H1 (cell line): ENCODE measurements at regions not wholly inside any gene's neighbourhood (a gene's known extent, or its start where the extent isn't known, plus 50 kb on each side); places are given as distances from the start of the nearest gene placed in this dataset.

Source experiments
- CTCF ChIA-PET: fragments of 300-600 bp; sonication (Branson Sonifier 250); formaldehyde crosslinking; loops from one replicate; lab custom pipeline; 2021; ENCODE audit not compliant: partially characterized antibody; lab: Charles Lee
- POLR2A ChIA-PET: fragments of 300-600 bp; sonication (Branson Sonifier 250); formaldehyde crosslinking; loops from one replicate; lab custom pipeline; 2021; ENCODE audit warnings: inconsistent platforms; ENCODE audit not compliant: partially characterized antibody; lab: Charles Lee
- DNase-seq, 2 experiments: peaks; one replicate each; pipeline versions ENCODE4 v3.0.0 to v3.0.0-alpha.2; 2010 to 2022; ENCODE audit warnings: low spot score in 2 of 2, low read depth in 1 of 2, mixed read lengths in 1 of 2
- FAIRE-seq: peaks from 2 replicates; lab custom pipeline; 2011; peaks lifted over from hg19 to GRCh38; lab: Jason Lieb, UNC
- H2AFZ ChIP-seq: 2 replicates; pipeline ENCODE4 v1.8.1; 2012; ENCODE audit warnings: low read length, inconsistent platforms
- H2AK5ac ChIP-seq: 2 replicates; pipeline ENCODE4 v1.6.1; 2013; ENCODE audit warnings: low read depth, low read length
- H2BK120ac ChIP-seq: replicated peaks from 2 replicates; pipeline ENCODE3; 2013; ENCODE audit warnings: low read depth, low read length, inconsistent platforms
- H2BK12ac ChIP-seq: 2 replicates; pipeline ENCODE4 v1.6.1; 2013; ENCODE audit warnings: low read depth, low read length
- H2BK15ac ChIP-seq: 2 replicates; pipeline ENCODE4 v1.6.1; 2013; ENCODE audit warnings: low read length
- H2BK20ac ChIP-seq: 2 replicates; pipeline ENCODE4 v1.6.1; 2013; ENCODE audit warnings: low read length
- H2BK5ac ChIP-seq: 2 replicates; pipeline ENCODE4 v1.6.1; 2013; ENCODE audit warnings: low read depth, low read length
- H3K14ac ChIP-seq: 2 replicates; pipeline ENCODE4 v1.6.1; 2013; ENCODE audit warnings: inconsistent platforms; ENCODE audit not compliant: insufficient read length
- H3K18ac ChIP-seq: 2 replicates; pipeline ENCODE4 v1.6.1; 2013; ENCODE audit warnings: low read length; ENCODE audit errors: extremely low read depth
- H3K23ac ChIP-seq: 2 replicates; pipeline ENCODE4 v1.6.1; 2013; ENCODE audit warnings: inconsistent platforms; ENCODE audit not compliant: insufficient read length
- H3K23me2 ChIP-seq: 2 replicates; pipeline ENCODE4 v1.6.1; 2013; ENCODE audit warnings: low read depth, low read length
- H3K27ac ChIP-seq: 2 replicates; pipeline ENCODE4 v1.6.1; 2011; ENCODE audit warnings: low read depth, low read length, inconsistent platforms
- H3K27me3 ChIP-seq, 4 experiments: replicated peaks in 1 of 4; 1 replicate in 1 of 4; 2 replicates in 3 of 4; pipeline versions ENCODE4 v1.6.1 to v1.8.1; 2011 to 2013; ENCODE audit warnings: low read length in 3 of 4, mild to moderate bottlenecking in 3 of 4, inconsistent platforms in 2 of 4, mixed read lengths in 2 of 4, moderate library complexity in 1 of 4; ENCODE audit not compliant: control insufficient read depth in 3 of 4, insufficient read depth in 3 of 4; ENCODE audit errors: extremely low read depth in 1 of 4
- H3K36me3 ChIP-seq, 4 experiments: 2 replicates each; pipeline versions ENCODE4 v1.6.1 to v1.8.1; 2011 to 2013; ENCODE audit warnings: mild to moderate bottlenecking in 4 of 4, low read length in 3 of 4, moderate library complexity in 2 of 4, control low read depth in 1 of 4, inconsistent platforms in 1 of 4; ENCODE audit not compliant: insufficient read depth in 4 of 4, control insufficient read depth in 2 of 4
- H3K4ac ChIP-seq: replicated peaks from 2 replicates; pipeline ENCODE3; 2013; ENCODE audit warnings: low read length, low read depth, mixed read lengths, inconsistent platforms; ENCODE audit not compliant: insufficient read length
- H3K4me1 ChIP-seq, 4 experiments: replicated peaks in 1 of 4; 1 replicate in 1 of 4; 2 replicates in 3 of 4; pipeline versions ENCODE4 v1.6.1 to v1.8.1; 2011 to 2013; ENCODE audit warnings: low read length in 3 of 4, inconsistent platforms in 2 of 4, mixed read lengths in 1 of 4; ENCODE audit not compliant: insufficient read depth in 4 of 4, control insufficient read depth in 3 of 4
- H3K4me2 ChIP-seq, 2 experiments: 2 replicates each; pipeline versions ENCODE4 v1.6.1 to v1.8.1; 2011 to 2013; ENCODE audit warnings: low read depth in 2 of 2, low read length in 2 of 2, control low read depth in 1 of 2, inconsistent platforms in 1 of 2, mild to moderate bottlenecking in 1 of 2; ENCODE audit not compliant: insufficient read depth in 1 of 2
- H3K4me3 ChIP-seq, 4 experiments: fragments of 200-600, 300-600 bp in 1 of 4; sonication (generic), shearing (Covaris generic), sonication (Bioruptor Twin) in 1 of 4; 2 replicates each; pipeline versions ENCODE4 v1.5.1 to v1.8.1; 2011 to 2016; ENCODE audit warnings: low read length in 4 of 4, low read depth in 3 of 4, control low read depth in 2 of 4, inconsistent platforms in 2 of 4, mild to moderate bottlenecking in 2 of 4, mixed read lengths in 1 of 4, moderate library complexity in 1 of 4; ENCODE audit not compliant: insufficient read depth in 2 of 4; ENCODE audit errors: extremely low read depth in 1 of 4
- H3K56ac ChIP-seq: replicated peaks from 2 replicates; pipeline ENCODE3; 2013; ENCODE audit warnings: low read depth, mild to moderate bottlenecking, mixed read lengths, low read length, inconsistent platforms; ENCODE audit not compliant: insufficient read length
- H3K79me1 ChIP-seq: 2 replicates; pipeline ENCODE4 v1.6.1; 2013; ENCODE audit warnings: low read depth, low read length, control low read depth
- H3K79me2 ChIP-seq, 2 experiments: 2 replicates each; pipeline versions ENCODE4 v1.6.1 to v1.8.1; 2012 to 2013; ENCODE audit warnings: low read length in 2 of 2, mild to moderate bottlenecking in 2 of 2, inconsistent platforms in 1 of 2; ENCODE audit not compliant: insufficient read depth in 2 of 2, control insufficient read depth in 1 of 2
- H3K9ac ChIP-seq, 4 experiments: replicated peaks in 1 of 4; 1 replicate in 1 of 4; 2 replicates in 3 of 4; pipeline versions ENCODE4 v1.6.1 to v1.8.1; 2011 to 2013; ENCODE audit warnings: low read depth in 3 of 4, low read length in 3 of 4, control low read depth in 2 of 4, mild to moderate bottlenecking in 2 of 4, moderate library complexity in 2 of 4, inconsistent platforms in 1 of 4; ENCODE audit errors: extremely low read depth in 1 of 4
- H3K9me3 ChIP-seq, 2 experiments: 2 replicates each; pipeline versions ENCODE4 v1.6.1 to v1.8.1; 2012 to 2013; ENCODE audit warnings: mild to moderate bottlenecking in 2 of 2, moderate library complexity in 2 of 2, control low read depth in 1 of 2, inconsistent platforms in 1 of 2, low read depth in 1 of 2, low read length in 1 of 2, mixed read lengths in 1 of 2; ENCODE audit not compliant: insufficient read depth in 2 of 2
- H4K20me1 ChIP-seq, 2 experiments: replicated peaks in 1 of 2; 2 replicates each; pipeline versions ENCODE3 to v1.8.1; 2011 to 2013; ENCODE audit warnings: inconsistent platforms in 2 of 2, low read length in 2 of 2, mild to moderate bottlenecking in 1 of 2; ENCODE audit not compliant: insufficient read depth in 2 of 2, control insufficient read depth in 1 of 2
- H4K5ac ChIP-seq: 2 replicates; pipeline ENCODE4 v1.6.1; 2013; ENCODE audit warnings: low read length, low read depth, mixed read lengths, inconsistent platforms; ENCODE audit not compliant: insufficient read length
- H4K8ac ChIP-seq: 2 replicates; pipeline ENCODE4 v1.8.0; 2013; ENCODE audit warnings: mild to moderate bottlenecking, moderate library complexity, low read length, inconsistent platforms; ENCODE audit not compliant: insufficient read depth; ENCODE audit errors: extremely low read depth
- H4K91ac ChIP-seq: replicated peaks from 2 replicates; pipeline ENCODE3; 2013; ENCODE audit warnings: low read length, mixed read lengths, inconsistent platforms; ENCODE audit not compliant: insufficient read length
- BCL11A ChIP-seq, 2 experiments: IDR thresholded peaks; one replicate each; pipeline ENCODE4 v1.6.1; 2011; ENCODE audit warnings: low read depth in 2 of 2, low read length in 2 of 2, mild to moderate bottlenecking in 2 of 2
- NRF1 ChIP-seq: IDR thresholded peaks from 2 replicates; pipeline ENCODE4 v1.6.1; 2011; ENCODE audit warnings: mild to moderate bottlenecking, low read depth, low read length, improper control_type of control experiment
- SIN3A ChIP-seq, 2 experiments: IDR thresholded peaks in 1 of 2; conservative IDR thresholded peaks in 1 of 2; 2 replicates each; pipeline ENCODE4 v1.6.1; 2011 to 2012; ENCODE audit warnings: low read length in 2 of 2, improper control_type of control experiment in 1 of 2, low read depth in 1 of 2, mild to moderate bottlenecking in 1 of 2
- SIX5 ChIP-seq: IDR thresholded peaks from 2 replicates; pipeline ENCODE4 v1.6.1; 2011; ENCODE audit warnings: mild to moderate bottlenecking, low read depth, low read length
- TBP ChIP-seq: IDR thresholded peaks from 2 replicates; pipeline ENCODE4 v1.6.1; 2011; ENCODE audit warnings: low read depth, low read length, improper control_type of control experiment
- WGBS, 2 experiments: shearing (Covaris generic) in 1 of 2; methylation state at CpG; one replicate each; pipeline versions ENCODE4 v1.1.6 to v1.1.7; 2013 to 2015; ENCODE audit warnings: low lambda C conversion rate in 2 of 2, mixed read lengths in 2 of 2, inconsistent platforms in 1 of 2, low coverage in 1 of 2, missing lambda C conversion rate in 1 of 2; ENCODE audit not compliant: insufficient replicate concordance in 2 of 2, insufficient coverage in 1 of 2, insufficient read length in 1 of 2; ENCODE audit errors: extremely low coverage in 1 of 2, missing lambda C conversion rate in 1 of 2; 5-methylcytosine and 5-hydroxymethylcytosine counted together
- TF ChIP-seq, protein P1 (sequence below): IDR thresholded peaks from 2 replicates; pipeline ENCODE4 v1.6.1; 2012; ENCODE audit warnings: low read length, inconsistent platforms

DNA sequence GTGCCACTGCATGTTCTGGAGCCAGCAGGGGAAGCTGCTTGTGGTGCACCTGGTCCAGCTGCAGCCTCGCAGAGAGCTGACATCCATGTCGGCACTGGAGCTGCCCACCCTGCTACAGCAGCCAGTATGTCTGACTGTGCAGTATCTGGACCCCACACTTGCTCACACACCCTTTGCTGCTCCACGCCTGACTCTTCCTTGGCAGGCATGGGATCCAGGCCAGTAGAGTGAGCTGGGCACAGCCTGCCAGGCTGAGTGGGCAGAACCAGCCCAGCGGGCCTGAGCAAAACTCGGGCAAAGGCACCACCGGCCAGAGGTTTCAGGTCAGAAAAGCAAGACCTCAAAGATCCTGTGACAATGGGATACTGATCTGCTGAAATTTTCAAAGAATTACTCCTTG, 690.1 kb downstream of the STPG2 start:
- H4K8ac ChIP-seq: no peak overlapping the region
- CTCF ChIA-PET: no interaction called here
- POLR2A ChIA-PET: no interaction called here

More for the DNA sequence above, 690.1 kb downstream of the STPG2 start:
- Histone ChIP-seq H3K9ac (no peak overlapping the region), H3K4ac (no peak overlapping the region), H3K36me3 (no peaks in the 10 kb centered on the region), H3K27me3 (no peaks in the 10 kb centered on the region), H3K23ac (no peak overlapping the region), H3K27ac (no peak overlapping the region), H3K18ac (no peak overlapping the region), H4K91ac (no peak overlapping the region), H3K23me2 (no peaks in the 10 kb centered on the region), H3K79me2 (no peaks in the 10 kb centered on the region), H2AK5ac (no peak overlapping the region), H2BK12ac (no peak overlapping the region), H2BK5ac (no peak overlapping the region), H3K4me3 (no peak overlapping the region), H3K14ac (no peak overlapping the region), H3K4me2 (no peak overlapping the region), H3K79me1 (no peaks in the 10 kb centered on the region), H2BK15ac (no peak overlapping the region), H3K4me1 (no peaks in the 10 kb centered on the region), H2BK120ac (no peak overlapping the region), H2AFZ (no peak overlapping the region), H4K5ac (no peak overlapping the region), H3K56ac (no peak overlapping the region), H4K20me1 (no peaks in the 10 kb centered on the region), H3K9me3 (peaks cover 0 to 7% of the 10 kb centered on the region in 2 experiments; a peak in 1 of 4 replicates), H2BK20ac (no peak overlapping the region)
- TF ChIP-seq, protein P1, sequence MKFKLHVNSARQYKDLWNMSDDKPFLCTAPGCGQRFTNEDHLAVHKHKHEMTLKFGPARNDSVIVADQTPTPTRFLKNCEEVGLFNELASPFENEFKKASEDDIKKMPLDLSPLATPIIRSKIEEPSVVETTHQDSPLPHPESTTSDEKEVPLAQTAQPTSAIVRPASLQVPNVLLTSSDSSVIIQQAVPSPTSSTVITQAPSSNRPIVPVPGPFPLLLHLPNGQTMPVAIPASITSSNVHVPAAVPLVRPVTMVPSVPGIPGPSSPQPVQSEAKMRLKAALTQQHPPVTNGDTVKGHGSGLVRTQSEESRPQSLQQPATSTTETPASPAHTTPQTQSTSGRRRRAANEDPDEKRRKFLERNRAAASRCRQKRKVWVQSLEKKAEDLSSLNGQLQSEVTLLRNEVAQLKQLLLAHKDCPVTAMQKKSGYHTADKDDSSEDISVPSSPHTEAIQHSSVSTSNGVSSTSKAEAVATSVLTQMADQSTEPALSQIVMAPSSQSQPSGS: no peak
- TF ChIP-seq BCL11A (IDR thresholded peaks at IDR 0.05; ENCODE audit: low read depth in 2 of 2, low read length in 2 of 2) (no peak), NRF1 (no peak), TBP (no peak), SIX5 (no peak), SIN3A (conservative IDR thresholded peaks at IDR 0.05 in 1 of 2, IDR thresholded peaks at IDR 0.05 in 1 of 2; ENCODE audit: low read depth in 1 of 2, low read length in 2 of 2) (no peak)
- WGBS, 2 experiments: 95% methylated on average over 6 of the region's 6 CpGs; no CpG with 5 or more reads in 1 of the 2 experiments
- DNase-seq: no peak
- no peak for FAIRE-seq
